SU-DHL-6 (cell line): ENCODE measurements at regions not wholly inside any gene's neighbourhood (a gene's known extent, or its start where the extent isn't known, plus 50 kb on each side); places are given as distances from the start of the nearest gene placed in this dataset.

ENCODE experiments used
- CTCF ChIP-seq: fragments of 200-600 bp; sonication (generic); IDR thresholded peaks from one replicate; pipeline ENCODE4 v1.5.1; 2017; ENCODE audit warnings: antibody characterized with exemption, mild to moderate bottlenecking, low read length, moderate library complexity; ENCODE audit not compliant: insufficient read depth, poor library complexity, severe bottlenecking
- EZH2phosphoT487 ChIP-seq: fragments of 200-600 bp; sonication (generic), shearing (Covaris generic); conservative IDR thresholded peaks from 2 replicates; pipeline ENCODE4 v1.6.1; 2018; ENCODE audit warnings: mild to moderate bottlenecking, antibody characterized with exemption, low read length, moderate library complexity, mixed read lengths

GRCh38 chr3:67305922-67306321 is 307.8 kb downstream of the KBTBD8 start:
- TF ChIP-seq CTCF = no peak
- no peak for TF ChIP-seq EZH2phosphoT487
